Kidney (tissue), 13 donors: ENCODE measurements at regions not wholly inside any gene's neighbourhood (a gene's known extent, or its start where the extent isn't known, plus 50 kb on each side); places are given as distances from the start of the nearest gene placed in this dataset.

Source experiments
- DNase-seq, 5 donors: peaks; one replicate each; pipeline ENCODE4 v3.0.0-alpha.2; 2013 to 2020
- FAIRE-seq: peaks from 2 replicates; lab custom pipeline; 2012; peaks lifted over from hg19 to GRCh38; lab: Jason Lieb, UNC
- H3K27ac ChIP-seq, 2 donors: one replicate each; pipeline ENCODE4 v1.7.0; 2013; ENCODE audit warnings: low read depth in 2 of 2, low read length in 2 of 2, inconsistent platforms in 1 of 2
- H3K27me3 ChIP-seq: one replicate; pipeline ENCODE4 v1.7.1; 2013; ENCODE audit warnings: low read length, inconsistent platforms; ENCODE audit not compliant: control insufficient read depth, insufficient read depth
- H3K36me3 ChIP-seq, 3 donors: one replicate each; pipeline versions ENCODE4 v1.7.0 to v1.7.1; 2013; ENCODE audit warnings: low read length in 3 of 3, control low read depth in 1 of 3, inconsistent platforms in 1 of 3; ENCODE audit not compliant: insufficient read depth in 3 of 3, control insufficient read depth in 2 of 3
- H3K4me1 ChIP-seq, 3 donors: one replicate each; pipeline versions ENCODE4 v1.7.0 to v1.7.1; 2013; ENCODE audit warnings: low read length in 3 of 3, inconsistent platforms in 1 of 3, low read depth in 1 of 3; ENCODE audit not compliant: control insufficient read depth in 2 of 3, insufficient read depth in 2 of 3
- H3K4me3 ChIP-seq, 3 donors: one replicate each; pipeline versions ENCODE4 v1.7.0 to v1.8.1; 2013; ENCODE audit warnings: low read length in 3 of 3, control low read depth in 1 of 3, inconsistent platforms in 1 of 3
- H3K9ac ChIP-seq, 3 donors: one replicate each; pipeline versions ENCODE4 v1.7.0 to v1.7.1; 2013; ENCODE audit warnings: low read length in 3 of 3, control low read depth in 1 of 3, inconsistent platforms in 1 of 3
- H3K9me3 ChIP-seq, 3 donors: one replicate each; pipeline versions ENCODE4 v1.7.0 to v1.7.1; 2013; ENCODE audit warnings: low read length in 3 of 3, control low read depth in 1 of 3, inconsistent platforms in 1 of 3; ENCODE audit not compliant: control insufficient read depth in 2 of 3, insufficient read depth in 1 of 3
- CTCF ChIP-seq: IDR thresholded peaks from 3 replicates; pipeline ENCODE4 v1.5.1; 2012; ENCODE audit warnings: mild to moderate bottlenecking, moderate library complexity, borderline replicate concordance; ENCODE audit not compliant: insufficient read depth; ENCODE audit errors: extremely low read depth
- intact Hi-C: fragments of 100-400 bp; cut with DNase I; formaldehyde crosslinking; loops from one replicate; pipeline ENCODE4 v1.11.1; 2022
- donor health status: control.
- donor health status: control.
- donor health status: control.
- donor health status: control.
- donor health status: control.
- donor health status: DM: yes; HTN: yes; CAD: no.
- donor health status: Normal renal cell carcinoma (clear cell type).

- H3K4me3 ChIP-seq, result no peak overlapping the region
- DNase-seq (no peak), FAIRE-seq (no peak)
- TF ChIP-seq CTCF, result no peak
- no peaks in the 10 kb centered on the region for H3K27me3 ChIP-seq
- H3K4me1 ChIP-seq, result no peaks in the 10 kb centered on the region
- no peak overlapping the region for H3K9ac ChIP-seq
- H3K36me3 ChIP-seq, result no peaks in the 10 kb centered on the region
- H3K9me3 ChIP-seq, result peaks cover 0 to 13% (median 4%) of the 10 kb centered on the region in 3 donors
- intact Hi-C loops, result no loop called here
- H3K27ac ChIP-seq, result no peak overlapping the region
These were observed 746.5 kb upstream of the ZNF608 start for GRCh38 chr5:125492977-125493376.

GRCh38 chr5:125496393-125496792 is 750.0 kb upstream of the ZNF608 start:
- Histone ChIP-seq H3K4me1 (no peaks in the 10 kb centered on the region), H3K9ac (no peak overlapping the region), H3K9me3 (peaks cover 0 to 13% (median 4%) of the 10 kb centered on the region in 3 donors), H3K4me3 (no peak overlapping the region), H3K27ac (no peak overlapping the region), H3K27me3 (no peaks in the 10 kb centered on the region), H3K36me3 (no peaks in the 10 kb centered on the region)
- no peak for DNase-seq
- FAIRE-seq, result no peak
- TF ChIP-seq CTCF, result no peak
- intact Hi-C loops, result no loop called here

- Histone ChIP-seq H3K36me3 (no peaks in the 10 kb centered on the region), H3K27ac (no peak overlapping the region), H3K4me3 (no peak overlapping the region), H3K4me1 (no peaks in the 10 kb centered on the region), H3K9ac (no peak overlapping the region), H3K9me3 (peaks cover 0 to 13% (median 4%) of the 10 kb centered on the region in 3 donors), H3K27me3 (no peaks in the 10 kb centered on the region)
- intact Hi-C loops, result no loop called here
- no peak for FAIRE-seq
- DNase-seq, result no peak
- no peak for TF ChIP-seq CTCF
These were observed 751.2 kb upstream of the ZNF608 start for GRCh38 chr5:125497651-125498050.
